GM23338 (cell line): ENCODE measurements at regions not wholly inside any gene's neighbourhood (a gene's known extent, or its start where the extent isn't known, plus 50 kb on each side); places are given as distances from the start of the nearest gene placed in this dataset.

Experiments used
- ATAC-seq: fragments of 200-7000 bp; cut with Tn5 transposase; 3 replicates; pipeline ENCODE4 v1.9.1; 2020
- DNase-seq: peaks from one replicate; pipeline ENCODE4 v3.0.0-alpha.2; 2015; ENCODE audit warnings: low spot score
- H2AFZ ChIP-seq: fragments of 200-600 bp; sonication (generic); 2 replicates; pipeline ENCODE4 v1.8.0; 2016; ENCODE audit warnings: antibody characterized with exemption, mild to moderate bottlenecking, moderate library complexity
- H3F3A ChIP-seq: fragments of 200-600 bp; sonication (generic); replicated peaks from 2 replicates; pipeline ENCODE4 v1.8.0; 2017; ENCODE audit warnings: antibody characterized with exemption, mixed run types, low read depth
- H3K27ac ChIP-seq: fragments of 200-600 bp; sonication (generic); 2 replicates; pipeline ENCODE4 v1.6.1; 2016; ENCODE audit warnings: low read depth
- H3K27me3 ChIP-seq: fragments of 200-600 bp; sonication (generic); 2 replicates; pipeline ENCODE4 v1.8.0; 2016; ENCODE audit warnings: mild to moderate bottlenecking, mixed run types, moderate library complexity; ENCODE audit not compliant: insufficient read depth
- H3K36me3 ChIP-seq: fragments of 200-600 bp; sonication (generic); 2 replicates; pipeline ENCODE4 v1.8.0; 2016; ENCODE audit warnings: mild to moderate bottlenecking; ENCODE audit not compliant: insufficient read depth
- H3K4me1 ChIP-seq: fragments of 200-600 bp; sonication (generic); 2 replicates; pipeline ENCODE4 v1.8.0; 2016; ENCODE audit warnings: mild to moderate bottlenecking, moderate library complexity; ENCODE audit not compliant: insufficient read depth
- H3K4me2 ChIP-seq: fragments of 200-600 bp; sonication (generic); 2 replicates; pipeline ENCODE4 v1.7.1; 2017; ENCODE audit warnings: mixed run types
- H3K4me3 ChIP-seq: fragments of 200-600 bp; sonication (generic); 2 replicates; pipeline ENCODE4 v1.6.1; 2016; ENCODE audit warnings: mixed run types
- H3K79me2 ChIP-seq: fragments of 200-600 bp; sonication (generic); replicated peaks from 2 replicates; pipeline ENCODE4 v1.8.0; 2017; ENCODE audit warnings: mild to moderate bottlenecking; ENCODE audit not compliant: insufficient read depth
- H3K9me2 ChIP-seq: fragments of 200-600 bp; sonication (generic); 2 replicates; pipeline ENCODE4 v1.8.0; 2017; ENCODE audit not compliant: insufficient read depth
- H4K20me1 ChIP-seq: fragments of 200-600 bp; sonication (generic); replicated peaks from 2 replicates; pipeline ENCODE4 v1.8.0; 2017; ENCODE audit warnings: mild to moderate bottlenecking; ENCODE audit not compliant: insufficient read depth
- H3K27ac Mint-ChIP-seq: 2 replicates; pipeline ENCODE4 v1.8.0; 2020; ENCODE audit warnings: inconsistent platforms, mild to moderate bottlenecking, moderate library complexity, mixed read lengths
- H3K27me3 Mint-ChIP-seq: 3 replicates; pipeline ENCODE4 v1.8.0; 2022; ENCODE audit warnings: low read depth, mild to moderate bottlenecking, moderate library complexity, mixed read lengths, inconsistent platforms; ENCODE audit not compliant: insufficient read depth, poor library complexity
- H3K36me3 Mint-ChIP-seq: 3 replicates; pipeline ENCODE4 v1.8.0; 2021; ENCODE audit warnings: low read depth, mild to moderate bottlenecking, inconsistent platforms, moderate library complexity, mixed read lengths
- H3K4me1 Mint-ChIP-seq: 3 replicates; pipeline ENCODE4 v1.8.0; 2020; ENCODE audit warnings: mild to moderate bottlenecking, inconsistent platforms, mixed read lengths
- H3K4me3 Mint-ChIP-seq: 3 replicates; pipeline ENCODE4 v1.8.0; 2021; ENCODE audit warnings: moderate library complexity, mild to moderate bottlenecking, inconsistent platforms, mixed read lengths
- H3K9me3 Mint-ChIP-seq: 3 replicates; pipeline ENCODE4 v1.8.0; 2020; ENCODE audit warnings: moderate library complexity, mild to moderate bottlenecking, inconsistent platforms, mixed read lengths
- CTCF ChIP-seq, 2 experiments: fragments of 200-600 bp in 1 of 2; sonication (generic) in 1 of 2; conservative IDR thresholded peaks; 2 replicates each; pipeline versions ENCODE4 v1.5.1 to v1.6.1; 2016 to 2017; ENCODE audit warnings: antibody characterized with exemption in 2 of 2, low read depth in 2 of 2, mild to moderate bottlenecking in 2 of 2, moderate library complexity in 1 of 2
- ETS1 ChIP-seq: IDR thresholded peaks from 2 replicates; pipeline ENCODE4 v1.6.1; 2016; ENCODE audit warnings: antibody characterized with exemption
- NANOG ChIP-seq: IDR thresholded peaks from 2 replicates; pipeline ENCODE4 v1.6.1; 2016; ENCODE audit warnings: antibody characterized with exemption, borderline replicate concordance
- REST ChIP-seq: IDR thresholded peaks from one replicate; pipeline ENCODE4 v1.6.1; 2018; ENCODE audit warnings: antibody characterized with exemption; ENCODE audit not compliant: unreplicated experiment
- STAT1 ChIP-seq: IDR thresholded peaks from one replicate; pipeline ENCODE4 v1.6.1; 2016; ENCODE audit warnings: antibody characterized with exemption; ENCODE audit not compliant: unreplicated experiment
- ZNF331 ChIP-seq: fragments of 250-450 bp; sonication (Bioruptor Pico); IDR thresholded peaks from 2 replicates; pipeline ENCODE4 v1.5.0; 2020; ENCODE audit warnings: low read depth, mild to moderate bottlenecking, moderate library complexity
- ZNF462 ChIP-seq: fragments of 250-450 bp; sonication (Bioruptor Pico); IDR thresholded peaks from 2 replicates; pipeline ENCODE4 v1.5.0; 2020; ENCODE audit warnings: mild to moderate bottlenecking, moderate library complexity

- TF ChIP-seq REST (no peak), ZNF331 (CRISPR knock-in tag) (no peak), CTCF (conservative IDR thresholded peaks at IDR 0.05; ENCODE audit: low read depth in 2 of 2) (no peak), ETS1 (no peak), STAT1 (no peak)
Measured at GRCh38 chr4:167379076-167379835, 145.0 kb upstream of the SPOCK3 start (continued).

GRCh38 chr4:167380964-167381363 is 146.7 kb upstream of the SPOCK3 start:
- no peak overlapping the region for H3K27ac Mint-ChIP-seq
- no peaks in the 10 kb centered on the region for H3K27me3 ChIP-seq
- no peaks in the 10 kb centered on the region for H3K36me3 ChIP-seq
- H3K4me2 ChIP-seq, result no peak overlapping the region
- no peak overlapping the region for H3K4me3 ChIP-seq
- H3F3A ChIP-seq, result no peaks in the 10 kb centered on the region
- H3K9me2 ChIP-seq, result peaks cover 2% of the 10 kb centered on the region; the same call in 1 of the 2 replicates
- no peak overlapping the region for H2AFZ ChIP-seq
- no peak overlapping the region for H3K4me3 Mint-ChIP-seq
- H3K4me1 ChIP-seq, result no peaks in the 10 kb centered on the region
- ATAC-seq (no peak), DNase-seq (no peak)
- H3K79me2 ChIP-seq, result no peaks in the 10 kb centered on the region
- H3K27me3 Mint-ChIP-seq, result peaks cover 1% of the 10 kb centered on the region
- H3K4me1 Mint-ChIP-seq, result no peaks in the 10 kb centered on the region
- H4K20me1 ChIP-seq, result no peaks in the 10 kb centered on the region
- H3K9me3 Mint-ChIP-seq, result no peaks in the 10 kb centered on the region
- no peaks in the 10 kb centered on the region for H3K36me3 Mint-ChIP-seq
- no peak overlapping the region for H3K27ac ChIP-seq
- no peak for TF ChIP-seq REST
- TF ChIP-seq ZNF331 (CRISPR knock-in tag), result no peak
- TF ChIP-seq NANOG, result no peak
- TF ChIP-seq ZNF462, result no peak
